CD14-positive monocyte (primary cell): ENCODE measurements at regions not wholly inside any gene's neighbourhood (a gene's known extent, or its start where the extent isn't known, plus 50 kb on each side); places are given as distances from the start of the nearest gene placed in this dataset.

ENCODE experiments used
- DNase-seq, 3 donors: peaks; one replicate each; pipeline ENCODE4 v3.0.0-alpha.2; 2011 to 2022
- H2AFZ ChIP-seq: 2 replicates; pipeline ENCODE4 v1.6.0; 2012; ENCODE audit warnings: mild to moderate bottlenecking, low read depth, low read length, inconsistent platforms; ENCODE audit not compliant: insufficient read depth, poor library complexity, severe bottlenecking
- H3K27ac ChIP-seq, 2 donors: 1 replicate in 1 of 2; 2 replicates in 1 of 2; pipeline ENCODE4 v1.5.1; 2012 to 2013; ENCODE audit warnings: low read length in 2 of 2, control low read depth in 1 of 2, inconsistent platforms in 1 of 2, low read depth in 1 of 2, mild to moderate bottlenecking in 1 of 2
- H3K27me3 ChIP-seq, 2 donors: one replicate each; pipeline versions ENCODE4 v1.6.0 to v1.6.1; 2011 to 2013; ENCODE audit warnings: low read length in 2 of 2; ENCODE audit not compliant: control insufficient read depth in 2 of 2, insufficient read depth in 2 of 2
- H3K36me3 ChIP-seq, 2 donors: replicated peaks in 1 of 2; 1 replicate in 1 of 2; 2 replicates in 1 of 2; pipeline versions ENCODE4 v1.5.1 to v1.6.1; 2012 to 2013; ENCODE audit warnings: low read length in 2 of 2, control low read depth in 1 of 2, inconsistent platforms in 1 of 2, mild to moderate bottlenecking in 1 of 2; ENCODE audit not compliant: insufficient read depth in 2 of 2, control insufficient read depth in 1 of 2
- H3K4me1 ChIP-seq, 2 donors: 1 replicate in 1 of 2; 2 replicates in 1 of 2; pipeline versions ENCODE4 v1.5.1 to v1.6.1; 2012 to 2013; ENCODE audit warnings: low read length in 2 of 2, control low read depth in 1 of 2, inconsistent platforms in 1 of 2, mild to moderate bottlenecking in 1 of 2, moderate library complexity in 1 of 2; ENCODE audit not compliant: insufficient read depth in 2 of 2, control insufficient read depth in 1 of 2
- H3K4me2 ChIP-seq: replicated peaks from 2 replicates; pipeline ENCODE3; 2012; ENCODE audit warnings: low read length, moderate library complexity, mild to moderate bottlenecking; ENCODE audit not compliant: poor library complexity, severe bottlenecking; ENCODE audit errors: extremely low read depth
- H3K4me3 ChIP-seq, 3 experiments: fragments of 200-600 bp in 1 of 3; sonication (generic) in 1 of 3; replicated peaks in 1 of 3; 1 replicate in 2 of 3; 2 replicates in 1 of 3; pipeline ENCODE4 v1.5.1; 2011 to 2013; ENCODE audit warnings: low read length in 3 of 3, mild to moderate bottlenecking in 3 of 3, control low read depth in 2 of 3, low read depth in 2 of 3, inconsistent platforms in 1 of 3, moderate library complexity in 1 of 3
- H3K79me2 ChIP-seq: 2 replicates; pipeline ENCODE4 v1.6.0; 2012; ENCODE audit warnings: mild to moderate bottlenecking, control low read depth, inconsistent platforms, low read length, moderate library complexity; ENCODE audit not compliant: insufficient read depth
- H3K9ac ChIP-seq: 2 replicates; pipeline ENCODE4 v1.6.0; 2017; ENCODE audit warnings: low read length, mild to moderate bottlenecking; ENCODE audit not compliant: insufficient read depth, poor library complexity, severe bottlenecking
- H3K9me3 ChIP-seq, 2 donors: replicated peaks in 1 of 2; 1 replicate in 1 of 2; 2 replicates in 1 of 2; pipeline versions ENCODE4 v1.5.1 to v1.6.1; 2012 to 2013; ENCODE audit warnings: low read length in 2 of 2, control low read depth in 1 of 2; ENCODE audit not compliant: control insufficient read depth in 1 of 2, insufficient read depth in 1 of 2
- H4K20me1 ChIP-seq: 2 replicates; pipeline ENCODE4 v1.6.0; 2012; ENCODE audit warnings: mild to moderate bottlenecking, low read length, control low read depth, moderate library complexity; ENCODE audit not compliant: insufficient read depth
- H3K27ac Mint-ChIP-seq, 7 donors: one replicate each; pipeline ENCODE4 v1.8.0; 2020; ENCODE audit warnings: mild to moderate bottlenecking in 7 of 7, mixed read lengths in 7 of 7, moderate library complexity in 6 of 7, inconsistent platforms in 2 of 7
- H3K27me3 Mint-ChIP-seq, 3 donors: one replicate each; pipeline ENCODE4 v1.8.0; 2021 to 2022; ENCODE audit warnings: low read depth in 3 of 3, mild to moderate bottlenecking in 3 of 3, mixed read lengths in 3 of 3, moderate library complexity in 3 of 3, inconsistent platforms in 1 of 3
- H3K36me3 Mint-ChIP-seq, 2 donors: one replicate each; pipeline ENCODE4 v1.8.0; 2020; ENCODE audit warnings: mixed read lengths in 2 of 2, inconsistent platforms in 1 of 2, mild to moderate bottlenecking in 1 of 2
- H3K4me1 Mint-ChIP-seq: one replicate; pipeline ENCODE4 v1.8.0; 2020; ENCODE audit warnings: mild to moderate bottlenecking, mixed read lengths
- H3K4me3 Mint-ChIP-seq, 2 donors: one replicate each; pipeline ENCODE4 v1.8.0; 2020; ENCODE audit warnings: mild to moderate bottlenecking in 2 of 2, mixed read lengths in 2 of 2, moderate library complexity in 1 of 2
- H3K9me3 Mint-ChIP-seq, 7 donors: one replicate each; pipeline ENCODE4 v1.8.0; 2020 to 2022; ENCODE audit warnings: mixed read lengths in 7 of 7, mild to moderate bottlenecking in 6 of 7, moderate library complexity in 6 of 7, inconsistent platforms in 2 of 7
- CTCF ChIP-seq: fragments of 200-600 bp; IDR thresholded peaks from one replicate; pipeline ENCODE4 v1.8.0; 2022; ENCODE audit warnings: antibody characterized with exemption, mild to moderate bottlenecking
- WGBS: methylation state at CpG from one replicate; pipeline ENCODE4 v1.1.5; 2013; ENCODE audit warnings: missing lambda C conversion rate; ENCODE audit not compliant: insufficient coverage; 5-methylcytosine and 5-hydroxymethylcytosine counted together
- intact Hi-C, 2 donors: fragments of 100-400 bp; cut with micrococcal nuclease; formaldehyde crosslinking; loops; one replicate each; pipeline versions ENCODE4 v1.15.0 to v1.15.1; 2023

- Histone ChIP-seq H3K79me2 (no peaks in the 10 kb centered on the region), H3K9me3 (no peaks in the 10 kb centered on the region), H3K9ac (no peak overlapping the region), H2AFZ (no peak overlapping the region), H3K4me3 (no peak overlapping the region), H3K27ac (no peak overlapping the region), H3K36me3 (no peaks in the 10 kb centered on the region), H3K27me3 (no peaks in the 10 kb centered on the region), H3K4me1 (peaks cover 9% of the 10 kb centered on the region in 2 donors), H3K4me2 (no peak overlapping the region), H4K20me1 (no peaks in the 10 kb centered on the region)
- H3K9me3 Mint-ChIP-seq, result peaks cover 0 to 2% (median 0%) of the 10 kb centered on the region in 7 donors
- peak overlapping the region in 2 of 7 donors; percentile 31 to 43 for H3K27ac Mint-ChIP-seq
- DNase-seq, result no peak
- H3K4me3 Mint-ChIP-seq, result no peak overlapping the region
- WGBS, result 100% methylated on average over 2 of the region's 5 CpGs
- no peak for TF ChIP-seq CTCF
- H3K27me3 Mint-ChIP-seq, result peaks cover 0 to 2% (median 1%) of the 10 kb centered on the region in 3 donors
- no peaks in the 10 kb centered on the region for H3K36me3 Mint-ChIP-seq
- intact Hi-C loops, result no loop called here
- H3K4me1 Mint-ChIP-seq, result peaks cover 17% of the 10 kb centered on the region
Observed at GRCh38 chr6:14983599-14984518, 262.0 kb upstream of the JARID2 start.

GRCh38 chr6:14984519-14984853 lies 261.4 kb upstream of the JARID2 start:
- Mint-ChIP-seq H3K4me1 (peaks cover 17% of the 10 kb centered on the region), H3K36me3 (no peaks in the 10 kb centered on the region), H3K9me3 (peaks cover 0 to 2% (median 0%) of the 10 kb centered on the region in 7 donors), H3K27me3 (peaks cover 0 to 2% (median 1%) of the 10 kb centered on the region in 3 donors), H3K27ac (no peak overlapping the region), H3K4me3 (no peak overlapping the region)
- H3K4me1 ChIP-seq, result peaks cover 9% of the 10 kb centered on the region in 2 donors
- no peaks in the 10 kb centered on the region for H4K20me1 ChIP-seq
- H3K9me3 ChIP-seq, result no peaks in the 10 kb centered on the region
- H3K27ac ChIP-seq, result no peak overlapping the region
- WGBS, result 74% methylated on average over 3 of the region's 6 CpGs
- DNase-seq, result no peak
- H3K9ac ChIP-seq, result no peak overlapping the region
- intact Hi-C loops, result no loop called here
- no peak overlapping the region for H3K4me2 ChIP-seq
- H3K4me3 ChIP-seq, result no peak overlapping the region
- no peaks in the 10 kb centered on the region for H3K27me3 ChIP-seq
- no peaks in the 10 kb centered on the region for H3K79me2 ChIP-seq
- TF ChIP-seq CTCF, result no peak
- no peaks in the 10 kb centered on the region for H3K36me3 ChIP-seq
- no peak overlapping the region for H2AFZ ChIP-seq
